K562 (cell line): ENCODE measurements at regions not wholly inside any gene's neighbourhood (a gene's known extent, or its start where the extent isn't known, plus 50 kb on each side); places are given as distances from the start of the nearest gene placed in this dataset.
A peak's percentile ranks its signal among the peaks of the same experiment; 100 is the strongest.

ENCODE experiments used
- AFF4 ChIP-seq: sonication (generic); formaldehyde crosslinking; IDR thresholded peaks from 2 replicates; pipeline ENCODE4 v1.8.0; 2023; ENCODE audit warnings: mild to moderate bottlenecking, missing genetic modification reagents
- BRD4 ChIP-seq: fragments of 200-600 bp; sonication (generic); IDR thresholded peaks from 2 replicates; pipeline ENCODE4 v1.6.1; 2017; ENCODE audit warnings: inconsistent platforms
- CREB3 ChIP-seq: fragments of 450-650 bp; conservative IDR thresholded peaks from 2 replicates; pipeline ENCODE4 v1.6.1; 2016; ENCODE audit warnings: missing genetic modification characterization, low read depth, mild to moderate bottlenecking, missing compliant biosample characterization, moderate library complexity
- DNMT1 ChIP-seq: fragments of 450-650 bp; IDR thresholded peaks from 2 replicates; pipeline ENCODE4 v1.6.1; 2016; ENCODE audit warnings: antibody characterized with exemption, mild to moderate bottlenecking
- EP400 ChIP-seq: fragments of 450-650 bp; IDR thresholded peaks from 2 replicates; pipeline ENCODE4 v1.6.1; 2017; ENCODE audit warnings: antibody characterized with exemption, mild to moderate bottlenecking, moderate library complexity
- HNRNPK ChIP-seq: fragments of 200-400 bp; formaldehyde crosslinking; IDR thresholded peaks from one replicate; pipeline ENCODE4 v1.6.1; 2018; ENCODE audit warnings: mild to moderate bottlenecking, low read depth, low read length; ENCODE audit not compliant: poor library complexity, severe bottlenecking
- NFATC3 ChIP-seq: fragments of 450-650 bp; IDR thresholded peaks from 2 replicates; pipeline ENCODE4 v1.6.1; 2017; ENCODE audit warnings: mild to moderate bottlenecking
- SNIP1 ChIP-seq: fragments of 450-650 bp; IDR thresholded peaks from 2 replicates; pipeline ENCODE4 v1.7.1; 2017; ENCODE audit warnings: low read depth, mild to moderate bottlenecking
- TFE3 ChIP-seq: fragments of 450-650 bp; formaldehyde crosslinking; IDR thresholded peaks from 2 replicates; pipeline ENCODE4 v1.4.0; 2020; ENCODE audit warnings: mild to moderate bottlenecking, mixed read lengths
- ZNF212 ChIP-seq: fragments of 450-650 bp; formaldehyde crosslinking; IDR thresholded peaks from 2 replicates; pipeline ENCODE4 v1.4.0; 2020; ENCODE audit warnings: mild to moderate bottlenecking
- ZNF232 ChIP-seq: sonication (generic); formaldehyde crosslinking; IDR thresholded peaks from 2 replicates; pipeline ENCODE4 v1.8.0; 2022; ENCODE audit warnings: mild to moderate bottlenecking, missing genetic modification reagents
- ZNF561 ChIP-seq: fragments of 450-650 bp; formaldehyde crosslinking; conservative IDR thresholded peaks from 2 replicates; pipeline ENCODE4 v1.4.0; 2020; ENCODE audit warnings: mild to moderate bottlenecking, moderate library complexity
- TF ChIP-seq, protein P1 (sequence below), 3 experiments: fragments of 200-800 bp in 1 of 3; fragments of 250-450 bp in 1 of 3; fragments of 450-650 bp in 1 of 3; sonication (Bioruptor Pico) in 1 of 3; sonication (Bioruptor generic) in 1 of 3; formaldehyde crosslinking in 1 of 3; IDR thresholded peaks; 2 replicates each; pipeline versions ENCODE4 v1.6.1 to v1.8.0; 2016 to 2022; ENCODE audit warnings: mild to moderate bottlenecking in 2 of 3, missing genetic modification characterization in 2 of 3, missing compliant biosample characterization in 1 of 3, moderate library complexity in 1 of 3
- TF ChIP-seq, protein P2 (sequence below): IDR thresholded peaks from 3 replicates; pipeline ENCODE4 v1.6.1; 2011; ENCODE audit warnings: borderline replicate concordance, mild to moderate bottlenecking; ENCODE audit not compliant: insufficient read length, insufficient read depth

- TF ChIP-seq, protein P1, sequence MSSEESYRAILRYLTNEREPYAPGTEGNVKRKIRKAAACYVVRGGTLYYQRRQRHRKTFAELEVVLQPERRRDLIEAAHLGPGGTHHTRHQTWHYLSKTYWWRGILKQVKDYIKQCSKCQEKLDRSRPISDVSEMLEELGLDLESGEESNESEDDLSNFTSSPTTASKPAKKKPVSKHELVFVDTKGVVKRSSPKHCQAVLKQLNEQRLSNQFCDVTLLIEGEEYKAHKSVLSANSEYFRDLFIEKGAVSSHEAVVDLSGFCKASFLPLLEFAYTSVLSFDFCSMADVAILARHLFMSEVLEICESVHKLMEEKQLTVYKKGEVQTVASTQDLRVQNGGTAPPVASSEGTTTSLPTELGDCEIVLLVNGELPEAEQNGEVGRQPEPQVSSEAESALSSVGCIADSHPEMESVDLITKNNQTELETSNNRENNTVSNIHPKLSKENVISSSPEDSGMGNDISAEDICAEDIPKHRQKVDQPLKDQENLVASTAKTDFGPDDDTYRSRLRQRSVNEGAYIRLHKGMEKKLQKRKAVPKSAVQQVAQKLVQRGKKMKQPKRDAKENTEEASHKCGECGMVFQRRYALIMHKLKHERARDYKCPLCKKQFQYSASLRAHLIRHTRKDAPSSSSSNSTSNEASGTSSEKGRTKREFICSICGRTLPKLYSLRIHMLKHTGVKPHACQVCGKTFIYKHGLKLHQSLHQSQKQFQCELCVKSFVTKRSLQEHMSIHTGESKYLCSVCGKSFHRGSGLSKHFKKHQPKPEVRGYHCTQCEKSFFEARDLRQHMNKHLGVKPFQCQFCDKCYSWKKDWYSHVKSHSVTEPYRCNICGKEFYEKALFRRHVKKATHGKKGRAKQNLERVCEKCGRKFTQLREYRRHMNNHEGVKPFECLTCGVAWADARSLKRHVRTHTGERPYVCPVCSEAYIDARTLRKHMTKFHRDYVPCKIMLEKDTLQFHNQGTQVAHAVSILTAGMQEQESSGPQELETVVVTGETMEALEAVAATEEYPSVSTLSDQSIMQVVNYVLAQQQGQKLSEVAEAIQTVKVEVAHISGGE (CRISPR knock-in tag; IDR thresholded peaks at IDR 0.05): no peak
- TF ChIP-seq SNIP1 (no peak), HNRNPK (no peak), ZNF212 (CRISPR knock-in tag) (no peak), NFATC3 (0 out of 2 replicates have a peak, but pooled peaks have one; percentile 40), DNMT1 (no peak), ZNF561 (no peak), CREB3 (no peak), AFF4 (no peak), ZNF232 (CRISPR knock-in tag) (no peak), EP400 (0 out of 2 replicates have a peak, but pooled peaks have one; percentile 20), TFE3 (CRISPR knock-in tag) (no peak), BRD4 (no peak)
- TF ChIP-seq, protein P2, sequence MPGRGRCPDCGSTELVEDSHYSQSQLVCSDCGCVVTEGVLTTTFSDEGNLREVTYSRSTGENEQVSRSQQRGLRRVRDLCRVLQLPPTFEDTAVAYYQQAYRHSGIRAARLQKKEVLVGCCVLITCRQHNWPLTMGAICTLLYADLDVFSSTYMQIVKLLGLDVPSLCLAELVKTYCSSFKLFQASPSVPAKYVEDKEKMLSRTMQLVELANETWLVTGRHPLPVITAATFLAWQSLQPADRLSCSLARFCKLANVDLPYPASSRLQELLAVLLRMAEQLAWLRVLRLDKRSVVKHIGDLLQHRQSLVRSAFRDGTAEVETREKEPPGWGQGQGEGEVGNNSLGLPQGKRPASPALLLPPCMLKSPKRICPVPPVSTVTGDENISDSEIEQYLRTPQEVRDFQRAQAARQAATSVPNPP: no peak
Observed at GRCh38 chr7:25854608-25855497, 297.1 kb upstream of the NFE2L3 start (continued).
